K562 (cell line): ENCODE measurements at regions not wholly inside any gene's neighbourhood (a gene's known extent, or its start where the extent isn't known, plus 50 kb on each side); places are given as distances from the start of the nearest gene placed in this dataset.

Source experiments
- ATAC-seq: fragments of 200-7000 bp; cut with Tn5 transposase; 3 replicates; pipeline ENCODE4 v1.9.1; 2020; ENCODE audit warnings: moderate library complexity
- BruUV-seq: library from RNA; stranded (reverse); fragments of 400-500 nt; replicated peaks from 2 replicates; lab custom pipeline; 2021; lab: Mats Ljungman, UMichigan
- CTCF ChIA-PET: fragments of 300-600 bp; formaldehyde crosslinking; extraction: SDS; loops from one replicate; lab custom pipeline; 2021; ENCODE audit warnings: low intra/inter-chr PET ratio; lab: Yijun Ruan, JAX
- POLR2A ChIA-PET: fragments of 300-600, 350-650 bp; sonication (Branson Sonifier 250); formaldehyde crosslinking; extraction: SDS; loops from one replicate; lab custom pipeline; 2021; ENCODE audit warnings: antibody characterized with exemption, inconsistent platforms; lab: Yijun Ruan, JAX
- DNase-seq, 4 experiments: peaks; one replicate each; pipeline versions ENCODE4 v3.0.0 to v3.0.0-alpha.2; 2011 to 2018; ENCODE audit warnings: low spot score in 3 of 4, mixed read lengths in 3 of 4; ENCODE audit errors: extremely low read depth in 1 of 4
- FAIRE-seq: peaks from 2 replicates; lab custom pipeline; 2011; peaks lifted over from hg19 to GRCh38; lab: Jason Lieb, UNC
- H2AFZ ChIP-seq: 2 replicates; pipeline ENCODE4 v1.6.0; 2011; ENCODE audit warnings: low read depth, low read length, control low read depth, inconsistent platforms
- H3K27ac ChIP-seq: fragments of 200-600 bp; 3 replicates; pipeline ENCODE4 v1.8.0; 2011; ENCODE audit warnings: low read depth, mild to moderate bottlenecking, control low read depth, inconsistent platforms, low read length, moderate library complexity, mixed read lengths; ENCODE audit errors: extremely low read depth
- H3K27me3 ChIP-seq, 2 experiments: fragments of 300-600 bp in 1 of 2; 2 replicates in 1 of 2; 3 replicates in 1 of 2; pipeline versions ENCODE4 v1.6.0 to v1.8.0; 2011; ENCODE audit warnings: inconsistent platforms in 2 of 2, low read length in 2 of 2, mild to moderate bottlenecking in 1 of 2, mixed read lengths in 1 of 2, moderate library complexity in 1 of 2; ENCODE audit not compliant: control insufficient read depth in 2 of 2, insufficient read depth in 2 of 2
- H3K36me3 ChIP-seq: fragments of 300-600 bp; 3 replicates; pipeline ENCODE4 v1.8.0; 2011; ENCODE audit warnings: mild to moderate bottlenecking, low read length, inconsistent platforms; ENCODE audit not compliant: control insufficient read depth, insufficient read depth
- H3K4me1 ChIP-seq, 2 experiments: fragments of 200-600 bp in 1 of 2; replicated peaks in 1 of 2; 2 replicates in 1 of 2; 3 replicates in 1 of 2; pipeline versions ENCODE4 v1.5.1 to v1.8.0; 2011; ENCODE audit warnings: inconsistent platforms in 2 of 2, low read length in 2 of 2, mild to moderate bottlenecking in 1 of 2, mixed read lengths in 1 of 2, moderate library complexity in 1 of 2; ENCODE audit not compliant: control insufficient read depth in 2 of 2, insufficient read depth in 2 of 2
- H3K4me2 ChIP-seq: 2 replicates; pipeline ENCODE4 v1.6.1; 2011; ENCODE audit warnings: low read length, control low read depth, inconsistent platforms, mixed read lengths; ENCODE audit not compliant: insufficient read depth
- H3K4me3 ChIP-seq: fragments of 200-600 bp; sonication (generic), shearing (Covaris generic); 2 replicates; pipeline ENCODE4 v1.5.1; 2016; ENCODE audit warnings: control low read depth, inconsistent platforms
- H3K79me2 ChIP-seq: fragments of 200-600 bp; 3 replicates; pipeline ENCODE4 v1.8.0; 2011; ENCODE audit warnings: low read length, inconsistent platforms; ENCODE audit not compliant: control insufficient read depth, insufficient read depth
- H3K9ac ChIP-seq, 2 experiments: 2 replicates each; pipeline versions ENCODE4 v1.6.0 to v1.6.1; 2011; ENCODE audit warnings: low read depth in 2 of 2, low read length in 2 of 2, control low read depth in 1 of 2, inconsistent platforms in 1 of 2, mild to moderate bottlenecking in 1 of 2, mixed read lengths in 1 of 2; ENCODE audit not compliant: insufficient read depth in 1 of 2
- H3K9me1 ChIP-seq: one replicate; pipeline ENCODE4 v1.6.0; 2011; ENCODE audit warnings: inconsistent platforms, mild to moderate bottlenecking, low read length, moderate library complexity; ENCODE audit not compliant: control insufficient read depth, insufficient read depth
- H3K9me3 ChIP-seq: replicated peaks from 2 replicates; pipeline ENCODE4 v1.5.1; 2011; ENCODE audit warnings: low read depth, low read length, inconsistent platforms; ENCODE audit not compliant: control insufficient read depth, insufficient read depth
- H4K20me1 ChIP-seq: replicated peaks from 2 replicates; pipeline ENCODE4 v1.6.1; 2011; ENCODE audit warnings: low read length, inconsistent platforms, mixed read lengths; ENCODE audit not compliant: control insufficient read depth, insufficient read depth
- CBX1 ChIP-seq: sonication (generic); IDR thresholded peaks from 2 replicates; pipeline ENCODE4 v1.6.1; 2016; ENCODE audit warnings: antibody characterized with exemption, low read depth, mild to moderate bottlenecking
- CEBPG ChIP-seq, 3 experiments: fragments of 200-800 bp in 1 of 3; sonication (Bioruptor generic) in 1 of 3; sonication (generic) in 1 of 3; formaldehyde crosslinking in 1 of 3; IDR thresholded peaks in 2 of 3; conservative IDR thresholded peaks in 1 of 3; 2 replicates each; pipeline versions ENCODE4 v1.6.1 to v1.8.0; 2016 to 2022; ENCODE audit warnings: missing compliant biosample characterization in 2 of 3, missing genetic modification characterization in 2 of 3, mild to moderate bottlenecking in 1 of 3, missing genetic modification reagents in 1 of 3
- KLF13 ChIP-seq: fragments of 450-650 bp; IDR thresholded peaks from 2 replicates; pipeline ENCODE4 v1.6.1; 2016; ENCODE audit warnings: missing genetic modification characterization, low read depth, mild to moderate bottlenecking, missing compliant biosample characterization, moderate library complexity, borderline replicate concordance
- MEIS2 ChIP-seq: fragments of 450-650 bp; IDR thresholded peaks from 2 replicates; pipeline ENCODE4 v1.6.1; 2014; ENCODE audit warnings: mild to moderate bottlenecking; ENCODE audit not compliant: partially characterized antibody
- MTA3 ChIP-seq: fragments of 450-650 bp; formaldehyde crosslinking; IDR thresholded peaks from 2 replicates; pipeline ENCODE4 v1.6.1; 2017; ENCODE audit warnings: mild to moderate bottlenecking, borderline replicate concordance
- NCOA4 ChIP-seq: fragments of 450-650 bp; IDR thresholded peaks from 2 replicates; pipeline ENCODE4 v1.6.1; 2018; ENCODE audit warnings: mild to moderate bottlenecking; ENCODE audit not compliant: partially characterized antibody
- NR1H2 ChIP-seq: sonication (generic); formaldehyde crosslinking; IDR thresholded peaks from 2 replicates; pipeline ENCODE4 v1.4.0; 2020; ENCODE audit warnings: mild to moderate bottlenecking, missing genetic modification reagents
- TEAD1 ChIP-seq, 2 experiments: fragments of 450-650 bp in 1 of 2; sonication (generic) in 1 of 2; formaldehyde crosslinking; IDR thresholded peaks; 2 replicates each; pipeline versions ENCODE4 v1.4.0 to v1.8.0; 2020 to 2022; ENCODE audit warnings: mild to moderate bottlenecking in 2 of 2, missing genetic modification reagents in 1 of 2
- ZNF197 ChIP-seq: fragments of 200-800 bp; sonication (Bioruptor generic); IDR thresholded peaks from 2 replicates; pipeline ENCODE4 v1.6.1; 2016; ENCODE audit warnings: low read depth, missing genetic modification characterization, missing compliant biosample characterization
- ZNF239 ChIP-seq: fragments of 250-450 bp; sonication (Bioruptor Pico); IDR thresholded peaks from 2 replicates; pipeline ENCODE4 v1.4.0; 2020; ENCODE audit warnings: mild to moderate bottlenecking
- ZNF316 ChIP-seq: fragments of 450-650 bp; IDR thresholded peaks from 2 replicates; pipeline ENCODE4 v1.6.1; 2016
- ZNF586 ChIP-seq: fragments of 450-650 bp; formaldehyde crosslinking; conservative IDR thresholded peaks from 2 replicates; pipeline ENCODE4 v1.4.0; 2020; ENCODE audit warnings: mild to moderate bottlenecking, moderate library complexity
- whole genome bisulfite sequencing: fragments of 100-300 bp; shearing (Covaris generic); methylation state at CpG from one replicate; pipeline ENCODE4 v1.1.6; 2016; ENCODE audit warnings: low coverage, mixed read lengths; ENCODE audit not compliant: insufficient coverage; ENCODE audit errors: missing lambda C conversion rate; 5-methylcytosine and 5-hydroxymethylcytosine counted together
- in situ Hi-C: fragments of 300-500 bp; cut with MboI; formaldehyde crosslinking; loops from 4 replicates; pipeline ENCODE4 v1.15.0; 2018; ENCODE audit warnings: inconsistent platforms, mixed read lengths
- intact Hi-C: fragments of 100-400 bp; cut with micrococcal nuclease; formaldehyde crosslinking; loops from 2 replicates; pipeline ENCODE4 v1.14.2; 2022
- TF ChIP-seq, protein P1 (sequence below): fragments of 200-800 bp; sonication (Bioruptor generic); IDR thresholded peaks from 2 replicates; pipeline ENCODE4 v1.6.1; 2017; ENCODE audit warnings: missing genetic modification characterization, missing compliant biosample characterization
- TF ChIP-seq, protein P2 (sequence below), 2 experiments: fragments of 450-650 bp; conservative IDR thresholded peaks; 2 replicates each; pipeline ENCODE4 v1.6.1; 2017; ENCODE audit warnings: mild to moderate bottlenecking in 2 of 2, moderate library complexity in 2 of 2
- TF ChIP-seq, protein P3 (sequence below), 2 experiments: IDR thresholded peaks; 2 replicates each; pipeline ENCODE4 v1.6.1; 2012; ENCODE audit warnings: improper control_type of control experiment in 2 of 2, low read depth in 2 of 2, low read length in 2 of 2, borderline replicate concordance in 1 of 2
- TF ChIP-seq, protein P4 (sequence below): fragments of 450-650 bp; IDR thresholded peaks from 2 replicates; pipeline ENCODE4 v1.6.1; 2014; ENCODE audit warnings: low read depth, mild to moderate bottlenecking, moderate library complexity, borderline replicate concordance

DNA sequence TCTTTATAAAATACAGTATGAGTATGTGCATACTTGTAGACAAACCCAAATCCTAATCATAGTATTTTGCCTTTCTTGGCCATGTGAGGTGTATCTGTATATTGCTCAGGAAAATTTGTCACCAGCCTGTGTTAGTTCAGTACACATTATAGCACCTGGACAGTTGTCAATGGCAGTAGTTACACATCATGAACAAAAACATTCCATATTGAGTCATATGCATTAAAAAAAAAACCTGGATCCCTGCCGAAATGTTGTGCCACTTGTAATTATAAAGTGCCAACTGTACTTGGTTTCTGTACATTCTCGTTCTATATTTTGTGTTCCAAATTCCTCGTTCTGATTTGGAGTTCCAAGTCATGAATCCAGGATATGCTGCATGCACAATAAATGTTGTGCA lies 410.4 kb downstream of the INHBA start:
- no peak overlapping the region for H3K9ac ChIP-seq
- CTCF ChIA-PET, result no interaction called here
- H3K9me3 ChIP-seq, result no peaks in the 10 kb centered on the region; the same call in 1 of the 2 replicates
- ATAC-seq (no peak), FAIRE-seq (no peak), DNase-seq (no peak)
- H3K27me3 ChIP-seq, result no peaks in the 10 kb centered on the region
- POLR2A ChIA-PET, result no interaction called here
- H3K79me2 ChIP-seq, result no peaks in the 10 kb centered on the region
- H3K36me3 ChIP-seq, result no peaks in the 10 kb centered on the region
- no peaks in the 10 kb centered on the region for H3K9me1 ChIP-seq
- in situ Hi-C loops, result no loop called here
- H3K4me2 ChIP-seq, result no peak overlapping the region
- H3K4me3 ChIP-seq, result no peak overlapping the region
- 0% methylated on average over 3 of the region's 3 CpGs for WGBS
- intact Hi-C loops, result no loop called here
- no peak overlapping the region for H3K27ac ChIP-seq
- H2AFZ ChIP-seq, result no peak overlapping the region
- H3K4me1 ChIP-seq, result no peaks in the 10 kb centered on the region
- BruUV-seq, result no TSS peak
- H4K20me1 ChIP-seq, result no peaks in the 10 kb centered on the region
- TF ChIP-seq NR1H2 (no peak), ZNF197 (CRISPR knock-in tag) (no peak), CEBPG (CRISPR knock-in tag; IDR thresholded peaks at IDR 0.05) (no peak), CEBPG (tag; conservative IDR thresholded peaks at IDR 0.05 in 1 of 2, IDR thresholded peaks at IDR 0.05 in 1 of 2) (no peak), TEAD1 (CRISPR knock-in tag; IDR thresholded peaks at IDR 0.05) (no peak), KLF13 (no peak), MTA3 (no peak), MEIS2 (no peak), CBX1 (no peak), NCOA4 (no peak), ZNF586 (CRISPR knock-in tag) (no peak), ZNF239 (CRISPR knock-in tag) (no peak), ZNF316 (no peak)
- TF ChIP-seq, protein P1, sequence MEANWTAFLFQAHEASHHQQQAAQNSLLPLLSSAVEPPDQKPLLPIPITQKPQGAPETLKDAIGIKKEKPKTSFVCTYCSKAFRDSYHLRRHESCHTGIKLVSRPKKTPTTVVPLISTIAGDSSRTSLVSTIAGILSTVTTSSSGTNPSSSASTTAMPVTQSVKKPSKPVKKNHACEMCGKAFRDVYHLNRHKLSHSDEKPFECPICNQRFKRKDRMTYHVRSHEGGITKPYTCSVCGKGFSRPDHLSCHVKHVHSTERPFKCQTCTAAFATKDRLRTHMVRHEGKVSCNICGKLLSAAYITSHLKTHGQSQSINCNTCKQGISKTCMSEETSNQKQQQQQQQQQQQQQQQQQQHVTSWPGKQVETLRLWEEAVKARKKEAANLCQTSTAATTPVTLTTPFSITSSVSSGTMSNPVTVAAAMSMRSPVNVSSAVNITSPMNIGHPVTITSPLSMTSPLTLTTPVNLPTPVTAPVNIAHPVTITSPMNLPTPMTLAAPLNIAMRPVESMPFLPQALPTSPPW, result no peak
- TF ChIP-seq, protein P2, sequence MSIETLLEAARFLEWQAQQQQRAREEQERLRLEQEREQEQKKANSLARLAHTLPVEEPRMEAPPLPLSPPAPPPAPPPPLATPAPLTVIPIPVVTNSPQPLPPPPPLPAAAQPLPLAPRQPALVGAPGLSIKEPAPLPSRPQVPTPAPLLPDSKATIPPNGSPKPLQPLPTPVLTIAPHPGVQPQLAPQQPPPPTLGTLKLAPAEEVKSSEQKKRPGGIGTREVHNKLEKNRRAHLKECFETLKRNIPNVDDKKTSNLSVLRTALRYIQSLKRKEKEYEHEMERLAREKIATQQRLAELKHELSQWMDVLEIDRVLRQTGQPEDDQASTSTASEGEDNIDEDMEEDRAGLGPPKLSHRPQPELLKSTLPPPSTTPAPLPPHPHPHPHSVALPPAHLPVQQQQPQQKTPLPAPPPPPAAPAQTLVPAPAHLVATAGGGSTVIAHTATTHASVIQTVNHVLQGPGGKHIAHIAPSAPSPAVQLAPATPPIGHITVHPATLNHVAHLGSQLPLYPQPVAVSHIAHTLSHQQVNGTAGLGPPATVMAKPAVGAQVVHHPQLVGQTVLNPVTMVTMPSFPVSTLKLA (conservative IDR thresholded peaks at IDR 0.05), result no peak
- TF ChIP-seq, protein P3, sequence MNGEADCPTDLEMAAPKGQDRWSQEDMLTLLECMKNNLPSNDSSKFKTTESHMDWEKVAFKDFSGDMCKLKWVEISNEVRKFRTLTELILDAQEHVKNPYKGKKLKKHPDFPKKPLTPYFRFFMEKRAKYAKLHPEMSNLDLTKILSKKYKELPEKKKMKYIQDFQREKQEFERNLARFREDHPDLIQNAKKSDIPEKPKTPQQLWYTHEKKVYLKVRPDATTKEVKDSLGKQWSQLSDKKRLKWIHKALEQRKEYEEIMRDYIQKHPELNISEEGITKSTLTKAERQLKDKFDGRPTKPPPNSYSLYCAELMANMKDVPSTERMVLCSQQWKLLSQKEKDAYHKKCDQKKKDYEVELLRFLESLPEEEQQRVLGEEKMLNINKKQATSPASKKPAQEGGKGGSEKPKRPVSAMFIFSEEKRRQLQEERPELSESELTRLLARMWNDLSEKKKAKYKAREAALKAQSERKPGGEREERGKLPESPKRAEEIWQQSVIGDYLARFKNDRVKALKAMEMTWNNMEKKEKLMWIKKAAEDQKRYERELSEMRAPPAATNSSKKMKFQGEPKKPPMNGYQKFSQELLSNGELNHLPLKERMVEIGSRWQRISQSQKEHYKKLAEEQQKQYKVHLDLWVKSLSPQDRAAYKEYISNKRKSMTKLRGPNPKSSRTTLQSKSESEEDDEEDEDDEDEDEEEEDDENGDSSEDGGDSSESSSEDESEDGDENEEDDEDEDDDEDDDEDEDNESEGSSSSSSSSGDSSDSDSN (IDR thresholded peaks at IDR 0.05; ENCODE audit: borderline replicate concordance in 1 of 2, low read depth in 2 of 2, low read length in 2 of 2), result no peak
- TF ChIP-seq, protein P4, sequence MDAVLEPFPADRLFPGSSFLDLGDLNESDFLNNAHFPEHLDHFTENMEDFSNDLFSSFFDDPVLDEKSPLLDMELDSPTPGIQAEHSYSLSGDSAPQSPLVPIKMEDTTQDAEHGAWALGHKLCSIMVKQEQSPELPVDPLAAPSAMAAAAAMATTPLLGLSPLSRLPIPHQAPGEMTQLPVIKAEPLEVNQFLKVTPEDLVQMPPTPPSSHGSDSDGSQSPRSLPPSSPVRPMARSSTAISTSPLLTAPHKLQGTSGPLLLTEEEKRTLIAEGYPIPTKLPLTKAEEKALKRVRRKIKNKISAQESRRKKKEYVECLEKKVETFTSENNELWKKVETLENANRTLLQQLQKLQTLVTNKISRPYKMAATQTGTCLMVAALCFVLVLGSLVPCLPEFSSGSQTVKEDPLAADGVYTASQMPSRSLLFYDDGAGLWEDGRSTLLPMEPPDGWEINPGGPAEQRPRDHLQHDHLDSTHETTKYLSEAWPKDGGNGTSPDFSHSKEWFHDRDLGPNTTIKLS, result no peak
